MM.1S (cell line): ENCODE measurements at regions not wholly inside any gene's neighbourhood (a gene's known extent, or its start where the extent isn't known, plus 50 kb on each side); places are given as distances from the start of the nearest gene placed in this dataset.

Experiments used
- EZH2 ChIP-seq: fragments of 300-600 bp; sonication (generic); optimal IDR thresholded peaks from 2 replicates; pipeline ENCODE3; 2017; ENCODE audit warnings: low read depth, mild to moderate bottlenecking, antibody characterized with exemption, low read length, mixed read lengths
- EZH2phosphoT487 ChIP-seq: fragments of 300-600 bp; sonication (generic); IDR thresholded peaks from 2 replicates; pipeline ENCODE4 v1.6.1; 2018; ENCODE audit warnings: antibody characterized with exemption, low read length
- TF ChIP-seq, protein P1 (sequence below): fragments of 300-600 bp; sonication (generic); IDR thresholded peaks from 2 replicates; pipeline ENCODE4 v1.5.1; 2016; ENCODE audit warnings: antibody characterized with exemption, low read length, mixed read lengths

DNA sequence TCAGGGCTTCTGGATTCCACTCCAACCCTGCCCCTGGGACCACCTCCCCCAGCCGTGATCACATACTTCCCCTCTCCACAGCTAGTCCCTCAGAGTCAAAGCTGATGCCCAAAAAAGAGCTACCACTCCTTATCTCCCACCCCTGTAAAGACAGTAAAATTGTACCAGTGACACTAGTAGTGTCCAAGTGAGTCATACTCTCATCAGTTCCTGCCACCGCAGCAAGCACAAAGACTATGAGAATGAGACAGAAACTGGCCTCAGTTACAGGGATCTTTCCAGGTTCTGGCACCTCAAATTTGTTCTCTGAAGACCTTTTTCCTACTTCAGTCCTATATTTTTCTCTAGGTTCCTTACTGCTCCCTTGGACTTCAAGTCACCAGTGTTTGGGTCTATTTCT is 144.2 kb downstream of the SPRY2 start:
- TF ChIP-seq, protein P1, sequence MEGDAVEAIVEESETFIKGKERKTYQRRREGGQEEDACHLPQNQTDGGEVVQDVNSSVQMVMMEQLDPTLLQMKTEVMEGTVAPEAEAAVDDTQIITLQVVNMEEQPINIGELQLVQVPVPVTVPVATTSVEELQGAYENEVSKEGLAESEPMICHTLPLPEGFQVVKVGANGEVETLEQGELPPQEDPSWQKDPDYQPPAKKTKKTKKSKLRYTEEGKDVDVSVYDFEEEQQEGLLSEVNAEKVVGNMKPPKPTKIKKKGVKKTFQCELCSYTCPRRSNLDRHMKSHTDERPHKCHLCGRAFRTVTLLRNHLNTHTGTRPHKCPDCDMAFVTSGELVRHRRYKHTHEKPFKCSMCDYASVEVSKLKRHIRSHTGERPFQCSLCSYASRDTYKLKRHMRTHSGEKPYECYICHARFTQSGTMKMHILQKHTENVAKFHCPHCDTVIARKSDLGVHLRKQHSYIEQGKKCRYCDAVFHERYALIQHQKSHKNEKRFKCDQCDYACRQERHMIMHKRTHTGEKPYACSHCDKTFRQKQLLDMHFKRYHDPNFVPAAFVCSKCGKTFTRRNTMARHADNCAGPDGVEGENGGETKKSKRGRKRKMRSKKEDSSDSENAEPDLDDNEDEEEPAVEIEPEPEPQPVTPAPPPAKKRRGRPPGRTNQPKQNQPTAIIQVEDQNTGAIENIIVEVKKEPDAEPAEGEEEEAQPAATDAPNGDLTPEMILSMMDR, result no peak
- TF ChIP-seq EZH2 (no peak), EZH2phosphoT487 (no peak)
